HG02840 (cell line): ENCODE measurements at regions not wholly inside any gene's neighbourhood (a gene's known extent, or its start where the extent isn't known, plus 50 kb on each side); places are given as distances from the start of the nearest gene placed in this dataset.

ENCODE experiments used
- ATAC-seq: cut with Tn5 transposase; IDR thresholded peaks from one replicate; pipeline ENCODE4 v1.9.1; 2021; ENCODE audit warnings: mild to moderate bottlenecking, moderate library complexity, moderate number of reproducible peaks; ENCODE audit not compliant: unreplicated experiment, low FRiP score

- no peak for ATAC-seq
Observed at GRCh38 chr1:68378296-68379084, 71.3 kb downstream of the RPE65 start.

GRCh38 chr1:68377098-68377497 lies 72.7 kb downstream of the RPE65 start:
- no peak for ATAC-seq

- no peak for ATAC-seq
Observed at GRCh38 chr1:68376441-68376840, 73.3 kb downstream of the RPE65 start.

GRCh38 chr1:68375919-68376318 lies 73.8 kb downstream of the RPE65 start:
- ATAC-seq, result no peak

GRCh38 chr1:68373173-68373572 lies 76.6 kb downstream of the RPE65 start:
- no peak for ATAC-seq

GRCh38 chr1:68372487-68372886 lies 77.3 kb downstream of the RPE65 start:
- no peak for ATAC-seq

- ATAC-seq, result no peak
Observed at GRCh38 chr1:68370101-68370915, 79.4 kb downstream of the RPE65 start.

GRCh38 chr1:68366572-68366971 lies 83.2 kb downstream of the RPE65 start:
- ATAC-seq, result no peak

GRCh38 chr1:68365709-68366382 lies 83.9 kb downstream of the RPE65 start:
- ATAC-seq, result no peak

- no peak for ATAC-seq
Observed at GRCh38 chr1:68363339-68363738, 86.4 kb downstream of the RPE65 start.

GRCh38 chr1:68361346-68361910 lies 88.3 kb downstream of the RPE65 start:
- no peak for ATAC-seq

GRCh38 chr1:68359045-68359444 lies 90.7 kb downstream of the RPE65 start:
- no peak for ATAC-seq

GRCh38 chr1:68358439-68358838 lies 91.3 kb downstream of the RPE65 start:
- ATAC-seq, result no peak

- ATAC-seq, result no peak
Observed at GRCh38 chr1:68355614-68356013, 94.1 kb downstream of the RPE65 start.

- no peak for ATAC-seq
Observed at GRCh38 chr1:68352202-68352601, 97.6 kb downstream of the RPE65 start.

GRCh38 chr1:68347415-68347814 lies 102.3 kb downstream of the RPE65 start:
- ATAC-seq, result peak; percentile 87

GRCh38 chr1:68346188-68346808 lies 103.5 kb downstream of the RPE65 start:
- ATAC-seq, result no peak

GRCh38 chr1:68344208-68344607 lies 105.5 kb downstream of the RPE65 start:
- no peak for ATAC-seq

GRCh38 chr1:68340951-68341350 lies 108.6 kb upstream of the WLS start:
- no peak for ATAC-seq

GRCh38 chr1:68339505-68339904 lies 107.2 kb upstream of the WLS start:
- ATAC-seq, result no peak
